Naive thymus-derived CD4-positive, alpha-beta T cell (primary cell): ENCODE measurements at regions not wholly inside any gene's neighbourhood (a gene's known extent, or its start where the extent isn't known, plus 50 kb on each side); places are given as distances from the start of the nearest gene placed in this dataset.
"Not testable (repeated sequence)": the region's sequence is repeated elsewhere in the genome, so short reads cannot be mapped to it uniquely, and the experiment has no call there.

Experiments
- ATAC-seq: fragments of 150-1000 bp; cut with Tn5 transposase; 2 replicates; pipeline ENCODE4 v1.10.0; 2021; ENCODE audit warnings: mild to moderate bottlenecking, moderate library complexity
- CTCF ChIA-PET: fragments of 350-600 bp; sonication (Branson Sonifier 250); formaldehyde crosslinking; loops from one replicate; lab custom pipeline; 2021; ENCODE audit warnings: antibody characterized with exemption; lab: Charles Lee
- POLR2A ChIA-PET: fragments of 350-600 bp; sonication (Branson Sonifier 250); formaldehyde crosslinking; loops from one replicate; lab custom pipeline; 2021; ENCODE audit warnings: antibody characterized with exemption, inconsistent platforms; lab: Charles Lee
- DNase-seq, 9 donors: peaks; one replicate each; pipeline versions ENCODE4 v3.0.0 to v3.0.0-alpha.2; 2020 to 2022; ENCODE audit warnings: mixed read lengths in 1 of 9
- H3K27ac ChIP-seq: one replicate; pipeline ENCODE4 v1.7.0; 2013; ENCODE audit warnings: mild to moderate bottlenecking, low read depth, low read length, moderate library complexity
- H3K27me3 ChIP-seq, 2 donors: one replicate each; pipeline ENCODE4 v1.7.0; 2013; ENCODE audit warnings: low read length in 2 of 2, mild to moderate bottlenecking in 2 of 2, moderate library complexity in 2 of 2; ENCODE audit not compliant: control insufficient read depth in 2 of 2, insufficient read depth in 2 of 2
- H3K36me3 ChIP-seq, 3 experiments: 1 replicate in 2 of 3; 2 replicates in 1 of 3; pipeline ENCODE4 v1.7.0; 2013; ENCODE audit warnings: low read length in 3 of 3, mild to moderate bottlenecking in 3 of 3, moderate library complexity in 1 of 3; ENCODE audit not compliant: insufficient read depth in 3 of 3, control insufficient read depth in 2 of 3
- H3K4me1 ChIP-seq, 2 donors: one replicate each; pipeline ENCODE4 v1.7.0; 2013; ENCODE audit warnings: low read length in 2 of 2, mild to moderate bottlenecking in 2 of 2, moderate library complexity in 1 of 2; ENCODE audit not compliant: control insufficient read depth in 2 of 2, insufficient read depth in 2 of 2
- H3K4me3 ChIP-seq: 2 replicates; pipeline ENCODE4 v1.7.0; 2013; ENCODE audit warnings: mild to moderate bottlenecking, low read length
- H3K9me3 ChIP-seq, 3 experiments: 1 replicate in 2 of 3; 2 replicates in 1 of 3; pipeline ENCODE4 v1.7.0; 2013; ENCODE audit warnings: low read length in 3 of 3; ENCODE audit not compliant: control insufficient read depth in 2 of 3
- H3K27ac Mint-ChIP-seq, 9 donors: one replicate each; pipeline ENCODE4 v1.8.0; 2020 to 2022; ENCODE audit warnings: mixed read lengths in 9 of 9, mild to moderate bottlenecking in 8 of 9, moderate library complexity in 5 of 9, inconsistent platforms in 2 of 9
- H3K27me3 Mint-ChIP-seq, 5 donors: one replicate each; pipeline ENCODE4 v1.8.0; 2021 to 2022; ENCODE audit warnings: mixed read lengths in 5 of 5, mild to moderate bottlenecking in 1 of 5
- H3K36me3 Mint-ChIP-seq, 5 donors: one replicate each; pipeline ENCODE4 v1.8.0; 2020 to 2022; ENCODE audit warnings: mixed read lengths in 5 of 5, mild to moderate bottlenecking in 3 of 5, inconsistent platforms in 1 of 5
- H3K4me1 Mint-ChIP-seq, 7 donors: one replicate each; pipeline ENCODE4 v1.8.0; 2020 to 2022; ENCODE audit warnings: mixed read lengths in 7 of 7, mild to moderate bottlenecking in 3 of 7, inconsistent platforms in 1 of 7
- H3K4me3 Mint-ChIP-seq, 10 donors: one replicate each; pipeline ENCODE4 v1.8.0; 2020 to 2022; ENCODE audit warnings: mild to moderate bottlenecking in 10 of 10, mixed read lengths in 10 of 10, moderate library complexity in 6 of 10, inconsistent platforms in 2 of 10
- H3K9me3 Mint-ChIP-seq, 11 donors: one replicate each; pipeline ENCODE4 v1.8.0; 2020 to 2022; ENCODE audit warnings: mixed read lengths in 11 of 11, mild to moderate bottlenecking in 4 of 11, inconsistent platforms in 1 of 11, moderate library complexity in 1 of 11
- intact Hi-C, 2 donors: fragments of 100-400 bp; cut with micrococcal nuclease; formaldehyde crosslinking; loops; one replicate each; pipeline ENCODE4 v1.15.1; 2023

GRCh38 chrX:38963244-38963643, 162.0 kb downstream of the MID1IP1 start:
- H3K4me1 ChIP-seq, H3K27ac ChIP-seq, H3K9me3 ChIP-seq, ATAC-seq, H3K4me1 Mint-ChIP-seq, H3K27me3 ChIP-seq, H3K36me3 Mint-ChIP-seq, H3K27me3 Mint-ChIP-seq, H3K4me3 Mint-ChIP-seq, H3K36me3 ChIP-seq, POLR2A ChIA-PET, CTCF ChIA-PET, H3K4me3 ChIP-seq, DNase-seq, intact Hi-C loops, H3K27ac Mint-ChIP-seq: not testable (repeated sequence)
- H3K9me3 Mint-ChIP-seq, result peaks cover 0 to 18% (median 5%) of the 10 kb centered on the region in 11 donors

GRCh38 chrX:38965888-38966287, 164.6 kb downstream of the MID1IP1 start:
- Mint-ChIP-seq H3K9me3 (peaks cover 0 to 18% (median 5%) of the 10 kb centered on the region in 11 donors), H3K27me3 (no peaks in the 10 kb centered on the region), H3K4me1 (no peaks in the 10 kb centered on the region), H3K4me3 (no peak overlapping the region), H3K36me3 (peaks cover 0 to 5% (median 4%) of the 10 kb centered on the region in 5 donors), H3K27ac (no peak overlapping the region)
- Histone ChIP-seq H3K4me3 (no peak overlapping the region), H3K27ac (no peak overlapping the region), H3K4me1 (no peaks in the 10 kb centered on the region), H3K27me3 (no peaks in the 10 kb centered on the region), H3K9me3 (no peaks in the 10 kb centered on the region), H3K36me3 (no peaks in the 10 kb centered on the region)
- ChIA-PET POLR2A (no interaction called here), CTCF (no interaction called here)
- no peak for DNase-seq
- ATAC-seq, result no peak
- intact Hi-C loops, result no loop called here

- Histone ChIP-seq H3K9me3 (no peaks in the 10 kb centered on the region), H3K4me3 (no peak overlapping the region), H3K27ac (no peak overlapping the region), H3K27me3 (no peaks in the 10 kb centered on the region), H3K36me3 (no peaks in the 10 kb centered on the region), H3K4me1 (no peaks in the 10 kb centered on the region)
- no peak overlapping the region for H3K27ac Mint-ChIP-seq
- no peak overlapping the region for H3K4me3 Mint-ChIP-seq
- ATAC-seq (no peak), DNase-seq (no peak)
- ChIA-PET POLR2A (no interaction called here), CTCF (interaction anchor here (0.6 kb wide), 1 partner anchor 161 kb away, joined by 3 read pairs; no protein-coding TSS in a partner anchor)
- H3K4me1 Mint-ChIP-seq, result no peaks in the 10 kb centered on the region
- intact Hi-C loops, result no loop called here
- H3K36me3 Mint-ChIP-seq, result peaks cover 0 to 5% (median 4%) of the 10 kb centered on the region in 5 donors
- peaks cover 0 to 8% (median 5%) of the 10 kb centered on the region in 11 donors for H3K9me3 Mint-ChIP-seq
- no peaks in the 10 kb centered on the region for H3K27me3 Mint-ChIP-seq
Measured at GRCh38 chrX:38968344-38969216, 167.3 kb downstream of the MID1IP1 start.

GRCh38 chrX:38970074-38970473, 168.8 kb downstream of the MID1IP1 start:
- no peak overlapping the region for H3K27ac Mint-ChIP-seq

GRCh38 chrX:38970845-38971244, 169.6 kb downstream of the MID1IP1 start:
- Histone ChIP-seq H3K4me1 (no peaks in the 10 kb centered on the region), H3K4me3 (no peak overlapping the region), H3K27ac (no peak overlapping the region), H3K27me3 (no peaks in the 10 kb centered on the region), H3K9me3 (no peaks in the 10 kb centered on the region), H3K36me3 (no peaks in the 10 kb centered on the region)
- Mint-ChIP-seq H3K4me3 (no peak overlapping the region), H3K4me1 (no peaks in the 10 kb centered on the region), H3K9me3 (peaks cover 0 to 2% (median 0%) of the 10 kb centered on the region in 11 donors), H3K36me3 (no peaks in the 10 kb centered on the region), H3K27me3 (no peaks in the 10 kb centered on the region), H3K27ac (no peak overlapping the region)
- ChIA-PET POLR2A (no interaction called here), CTCF (no interaction called here)
- intact Hi-C loops, result no loop called here
- DNase-seq (peak in 1 of 9 donors; percentile 24), ATAC-seq (no peak)

More at GRCh38 chrX:38970074-38970473, 168.8 kb downstream of the MID1IP1 start:
- Histone ChIP-seq H3K36me3 (no peaks in the 10 kb centered on the region), H3K4me3 (no peak overlapping the region), H3K27ac (no peak overlapping the region), H3K27me3 (no peaks in the 10 kb centered on the region), H3K9me3 (no peaks in the 10 kb centered on the region), H3K4me1 (no peaks in the 10 kb centered on the region)
- ChIA-PET POLR2A (no interaction called here), CTCF (no interaction called here)
- intact Hi-C loops, result no loop called here
- Mint-ChIP-seq H3K9me3 (peaks cover 0 to 2% (median 0%) of the 10 kb centered on the region in 11 donors), H3K4me1 (no peaks in the 10 kb centered on the region), H3K36me3 (no peaks in the 10 kb centered on the region), H3K4me3 (no peak overlapping the region), H3K27me3 (no peaks in the 10 kb centered on the region)
- ATAC-seq, result no peak
- DNase-seq, result no peak

- Histone ChIP-seq H3K27ac (no peak overlapping the region), H3K4me1 (no peaks in the 10 kb centered on the region), H3K36me3 (no peaks in the 10 kb centered on the region), H3K27me3 (no peaks in the 10 kb centered on the region), H3K9me3 (no peaks in the 10 kb centered on the region), H3K4me3 (no peak overlapping the region)
- Mint-ChIP-seq H3K9me3 (peaks cover 0 to 2% (median 0%) of the 10 kb centered on the region in 11 donors), H3K27me3 (no peaks in the 10 kb centered on the region), H3K4me1 (no peaks in the 10 kb centered on the region), H3K4me3 (no peak overlapping the region), H3K36me3 (no peaks in the 10 kb centered on the region), H3K27ac (no peak overlapping the region)
- DNase-seq (no peak), ATAC-seq (no peak)
- ChIA-PET POLR2A (no interaction called here), CTCF (interaction anchor here (0.5 kb wide), 1 partner anchor 105 kb away, joined by 3 read pairs; no protein-coding TSS in a partner anchor)
- intact Hi-C loops, result no loop called here
Measured at GRCh38 chrX:38973322-38973721, 172.1 kb downstream of the MID1IP1 start.

- Histone ChIP-seq H3K27me3 (no peaks in the 10 kb centered on the region), H3K36me3 (no peaks in the 10 kb centered on the region), H3K4me1 (no peaks in the 10 kb centered on the region), H3K4me3 (no peak overlapping the region), H3K27ac (no peak overlapping the region), H3K9me3 (no peaks in the 10 kb centered on the region)
- no peak overlapping the region for H3K4me3 Mint-ChIP-seq
- ChIA-PET POLR2A (no interaction called here), CTCF (no interaction called here)
- H3K27ac Mint-ChIP-seq, result no peak overlapping the region
- H3K4me1 Mint-ChIP-seq, result no peaks in the 10 kb centered on the region
- no peaks in the 10 kb centered on the region for H3K27me3 Mint-ChIP-seq
- intact Hi-C loops, result no loop called here
- no peaks in the 10 kb centered on the region for H3K36me3 Mint-ChIP-seq
- peaks cover 0 to 2% (median 0%) of the 10 kb centered on the region in 11 donors for H3K9me3 Mint-ChIP-seq
- no peak for ATAC-seq
- no peak for DNase-seq
Measured at GRCh38 chrX:38974542-38974941, 173.3 kb downstream of the MID1IP1 start.
